ENCODE measurements at regions not wholly inside any gene's neighbourhood (a gene's known extent, or its start where the extent isn't known, plus 50 kb on each side); places are given as distances from the start of the nearest gene placed in this dataset.

- TF ChIP-seq CTCF (IDR thresholded peaks at IDR 0.05) (no peak), EZH2phosphoT487 (IDR thresholded peaks at IDR 0.05) (no peak), EZH2 (IDR thresholded peaks at IDR 0.05) (no peak)
Measured at GRCh38 chr7:50226669-50227068, 77.8 kb upstream of the IKZF1 start.
